BJ (cell line): ENCODE measurements at regions not wholly inside any gene's neighbourhood (a gene's known extent, or its start where the extent isn't known, plus 50 kb on each side); places are given as distances from the start of the nearest gene placed in this dataset.

Experiments used
- CTCF ChIA-PET: fragments of 350-600 bp; formaldehyde crosslinking; extraction: SDS; loops from one replicate; lab custom pipeline; 2021; ENCODE audit warnings: antibody characterized with exemption, inconsistent platforms; lab: Yijun Ruan, JAX
- POLR2A ChIA-PET: fragments of 300-600 bp; sonication (Branson Sonifier 250); formaldehyde crosslinking; extraction: SDS; loops from one replicate; lab custom pipeline; 2021; ENCODE audit warnings: antibody characterized with exemption; lab: Charles Lee
- DNase-seq: peaks from one replicate; pipeline ENCODE4 v3.0.0-alpha.2; 2011; ENCODE audit warnings: low read depth
- H3K27me3 ChIP-seq: 2 replicates; pipeline ENCODE4 v1.6.0; 2011; ENCODE audit warnings: low read length; ENCODE audit not compliant: control insufficient read depth, insufficient read depth
- H3K36me3 ChIP-seq: 2 replicates; pipeline ENCODE4 v1.5.1; 2011; ENCODE audit warnings: low read length; ENCODE audit not compliant: control insufficient read depth, insufficient read depth
- H3K4me3 ChIP-seq: 2 replicates; pipeline ENCODE4 v1.5.1; 2011; ENCODE audit warnings: low read depth, mild to moderate bottlenecking, control low read depth, low read length
- TF ChIP-seq, protein P1 (sequence below): IDR thresholded peaks from 2 replicates; pipeline ENCODE4 v1.5.1; 2011; ENCODE audit warnings: low read depth, mild to moderate bottlenecking, control low read depth, inconsistent platforms, low read length, moderate library complexity; ENCODE audit not compliant: insufficient read depth

- Histone ChIP-seq H3K27me3 (no peaks in the 10 kb centered on the region), H3K36me3 (no peaks in the 10 kb centered on the region), H3K4me3 (no peak overlapping the region)
- no peak for DNase-seq
- ChIA-PET POLR2A (no interaction called here), CTCF (no interaction called here)
- TF ChIP-seq, protein P1, sequence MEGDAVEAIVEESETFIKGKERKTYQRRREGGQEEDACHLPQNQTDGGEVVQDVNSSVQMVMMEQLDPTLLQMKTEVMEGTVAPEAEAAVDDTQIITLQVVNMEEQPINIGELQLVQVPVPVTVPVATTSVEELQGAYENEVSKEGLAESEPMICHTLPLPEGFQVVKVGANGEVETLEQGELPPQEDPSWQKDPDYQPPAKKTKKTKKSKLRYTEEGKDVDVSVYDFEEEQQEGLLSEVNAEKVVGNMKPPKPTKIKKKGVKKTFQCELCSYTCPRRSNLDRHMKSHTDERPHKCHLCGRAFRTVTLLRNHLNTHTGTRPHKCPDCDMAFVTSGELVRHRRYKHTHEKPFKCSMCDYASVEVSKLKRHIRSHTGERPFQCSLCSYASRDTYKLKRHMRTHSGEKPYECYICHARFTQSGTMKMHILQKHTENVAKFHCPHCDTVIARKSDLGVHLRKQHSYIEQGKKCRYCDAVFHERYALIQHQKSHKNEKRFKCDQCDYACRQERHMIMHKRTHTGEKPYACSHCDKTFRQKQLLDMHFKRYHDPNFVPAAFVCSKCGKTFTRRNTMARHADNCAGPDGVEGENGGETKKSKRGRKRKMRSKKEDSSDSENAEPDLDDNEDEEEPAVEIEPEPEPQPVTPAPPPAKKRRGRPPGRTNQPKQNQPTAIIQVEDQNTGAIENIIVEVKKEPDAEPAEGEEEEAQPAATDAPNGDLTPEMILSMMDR: no peak
These were observed 583.5 kb downstream of the XIRP2 start for GRCh38 chr2:167471734-167472133.

- no peaks in the 10 kb centered on the region for H3K36me3 ChIP-seq
- DNase-seq: no peak
- POLR2A ChIA-PET: no interaction called here
- CTCF ChIA-PET: no interaction called here
- no peak overlapping the region for H3K4me3 ChIP-seq
- H3K27me3 ChIP-seq: no peaks in the 10 kb centered on the region
- TF ChIP-seq, protein P1: no peak
These were observed 583.1 kb downstream of the XIRP2 start for GRCh38 chr2:167471332-167471731.

- Histone ChIP-seq H3K4me3 (no peak overlapping the region), H3K36me3 (no peaks in the 10 kb centered on the region), H3K27me3 (no peaks in the 10 kb centered on the region)
- no peak for DNase-seq
- POLR2A ChIA-PET: no interaction called here
- TF ChIP-seq, protein P1: no peak
- CTCF ChIA-PET: no interaction called here
These were observed 574.1 kb downstream of the XIRP2 start for GRCh38 chr2:167462379-167462778.

DNA sequence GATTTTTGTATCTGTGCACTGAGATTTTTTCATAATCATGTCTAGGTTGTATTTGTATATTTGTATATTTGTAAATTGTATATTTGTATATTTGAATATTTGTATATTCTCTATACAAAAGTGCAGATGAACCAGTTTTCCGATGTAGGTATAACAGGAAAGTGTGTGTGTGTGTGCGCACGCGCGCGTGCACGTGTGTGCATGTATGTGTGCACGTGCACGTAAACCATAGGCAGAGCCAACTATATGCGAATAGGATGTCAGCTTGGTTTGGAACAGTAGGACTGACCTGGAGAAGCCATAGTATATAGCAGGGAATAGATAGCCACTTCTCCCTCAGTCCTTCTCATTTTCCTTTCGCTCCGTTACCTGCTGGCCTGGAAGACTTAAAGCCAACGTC is 565.8 kb downstream of the XIRP2 start:
- no peak for DNase-seq
- Histone ChIP-seq H3K27me3 (no peaks in the 10 kb centered on the region), H3K4me3 (no peak overlapping the region), H3K36me3 (no peaks in the 10 kb centered on the region)
- TF ChIP-seq, protein P1: no peak
- ChIA-PET CTCF (no interaction called here), POLR2A (no interaction called here)

GRCh38 chr2:167451496-167452289 is 563.4 kb downstream of the XIRP2 start:
- no peaks in the 10 kb centered on the region for H3K27me3 ChIP-seq
- TF ChIP-seq, protein P1: no peak
- ChIA-PET POLR2A (no interaction called here), CTCF (no interaction called here)
- DNase-seq: no peak
- no peak overlapping the region for H3K4me3 ChIP-seq
- H3K36me3 ChIP-seq: no peaks in the 10 kb centered on the region
